PC-3 (cell line): ENCODE measurements at regions not wholly inside any gene's neighbourhood (a gene's known extent, or its start where the extent isn't known, plus 50 kb on each side); places are given as distances from the start of the nearest gene placed in this dataset.

ENCODE experiments used
- ATAC-seq: fragments of 200-7000 bp; cut with Tn5 transposase; 2 replicates; pipeline ENCODE4 v1.9.1; 2020; ENCODE audit warnings: mild to moderate bottlenecking, moderate library complexity
- BruUV-seq: library from RNA; stranded (reverse); fragments of 400-500 nt; replicated peaks from 2 replicates; lab custom pipeline; 2021; lab: Mats Ljungman, UMichigan
- CTCF ChIA-PET: fragments of 300-600 bp; sonication (Branson Sonifier 250); formaldehyde crosslinking; loops from one replicate; lab custom pipeline; 2022; ENCODE audit warnings: antibody characterized with exemption; lab: Charles Lee
- POLR2A ChIA-PET: fragments of 300-600 bp; sonication (Branson Sonifier 250); formaldehyde crosslinking; loops from one replicate; lab custom pipeline; 2022; ENCODE audit warnings: antibody characterized with exemption; ENCODE audit not compliant: unreplicated experiment; lab: Charles Lee
- DNase-seq: peaks from one replicate; pipeline ENCODE4 v3.0.0-alpha.2; 2015
- H2AFZ ChIP-seq: fragments of 300-600 bp; sonication (generic); 2 replicates; pipeline ENCODE4 v1.6.0; 2016; ENCODE audit warnings: antibody characterized with exemption, low read length
- H3F3A ChIP-seq: fragments of 300-600 bp; sonication (generic); one replicate; pipeline ENCODE4 v1.6.0; 2017; ENCODE audit warnings: antibody characterized with exemption, low read length, control low read depth, mild to moderate bottlenecking; ENCODE audit not compliant: unreplicated experiment
- H3K27ac ChIP-seq: fragments of 300-600 bp; sonication (generic); 2 replicates; pipeline ENCODE4 v1.5.1; 2016; ENCODE audit warnings: mild to moderate bottlenecking, low read length
- H3K27me3 ChIP-seq: fragments of 300-600 bp; sonication (generic); 2 replicates; pipeline ENCODE4 v1.6.1; 2016; ENCODE audit warnings: low read length, mixed read lengths
- H3K36me3 ChIP-seq: fragments of 300-600 bp; sonication (generic); 2 replicates; pipeline ENCODE4 v1.6.1; 2016; ENCODE audit warnings: low read depth, mixed run types, low read length, mixed read lengths
- H3K4me1 ChIP-seq: fragments of 300-600 bp; sonication (generic); 2 replicates; pipeline ENCODE4 v1.5.1; 2016; ENCODE audit warnings: low read length; ENCODE audit not compliant: insufficient read depth
- H3K4me2 ChIP-seq: fragments of 300-600 bp; sonication (generic); 2 replicates; pipeline ENCODE4 v1.6.0; 2016; ENCODE audit warnings: low read length
- H3K4me3 ChIP-seq: fragments of 300-600 bp; sonication (generic); 2 replicates; pipeline ENCODE4 v1.5.1; 2016; ENCODE audit warnings: mild to moderate bottlenecking, low read length, mixed read lengths
- H3K79me2 ChIP-seq: fragments of 300-600 bp; sonication (generic); 2 replicates; pipeline ENCODE4 v1.6.1; 2017; ENCODE audit warnings: low read length, mixed read lengths
- H3K9ac ChIP-seq: fragments of 300-600 bp; sonication (generic); 2 replicates; pipeline ENCODE4 v1.6.0; 2016; ENCODE audit warnings: mild to moderate bottlenecking, low read length
- H3K9me2 ChIP-seq: fragments of 300-600 bp; sonication (generic); replicated peaks from 2 replicates; pipeline ENCODE4 v1.6.1; 2016; ENCODE audit warnings: mixed run types, low read length, mixed read lengths
- H3K9me3 ChIP-seq: fragments of 300-600 bp; sonication (generic); 2 replicates; pipeline ENCODE4 v1.6.1; 2016; ENCODE audit warnings: low read length, mixed read lengths
- H4K20me1 ChIP-seq: fragments of 300-600 bp; sonication (generic); 2 replicates; pipeline ENCODE4 v1.6.1; 2016; ENCODE audit warnings: low read length, mixed read lengths
- CTCF ChIP-seq: fragments of 300-600 bp; sonication (generic); conservative IDR thresholded peaks from 2 replicates; pipeline ENCODE4 v1.5.1; 2017; ENCODE audit warnings: antibody characterized with exemption, low read depth, mild to moderate bottlenecking, low read length
- EZH2 ChIP-seq: fragments of 300-600 bp; sonication (generic); IDR thresholded peaks from one replicate; pipeline ENCODE4 v1.6.1; 2017; ENCODE audit warnings: antibody characterized with exemption, mild to moderate bottlenecking, low read length; ENCODE audit not compliant: unreplicated experiment
- EZH2phosphoT487 ChIP-seq: fragments of 300-600 bp; sonication (generic); IDR thresholded peaks from 2 replicates; pipeline ENCODE4 v1.6.1; 2018; ENCODE audit warnings: mild to moderate bottlenecking, antibody characterized with exemption, low read length, borderline replicate concordance
- intact Hi-C: fragments of 100-400 bp; cut with micrococcal nuclease; formaldehyde crosslinking; loops from 2 replicates; pipeline ENCODE4 v1.9.0; 2023

- intact Hi-C loops, result no loop called here
- Histone ChIP-seq H3K9me3 (no peaks in the 10 kb centered on the region), H3K79me2 (no peaks in the 10 kb centered on the region), H3K9me2 (no peaks in the 10 kb centered on the region), H3K4me3 (no peak overlapping the region), H2AFZ (no peak overlapping the region), H4K20me1 (no peaks in the 10 kb centered on the region), H3K27ac (no peak overlapping the region), H3K4me2 (no peak overlapping the region), H3K4me1 (no peaks in the 10 kb centered on the region), H3K36me3 (no peaks in the 10 kb centered on the region), H3K27me3 (peaks cover 46% of the 10 kb centered on the region), H3F3A (no peaks in the 10 kb centered on the region), H3K9ac (no peak overlapping the region)
- ATAC-seq, result no peak
- TF ChIP-seq EZH2, result no peak
- no peak for TF ChIP-seq CTCF
- TF ChIP-seq EZH2phosphoT487, result no peak
- no peak for DNase-seq
- no TSS peak for BruUV-seq
- ChIA-PET POLR2A (no interaction called here), CTCF (no interaction called here)
These were observed 190.3 kb upstream of the SLC24A3 start for GRCh38 chr20:19022118-19022575.

GRCh38 chr20:19022791-19023448, 189.5 kb upstream of the SLC24A3 start:
- H3K4me1 ChIP-seq, result no peaks in the 10 kb centered on the region
- H3K4me3 ChIP-seq, result no peak overlapping the region
- CTCF ChIA-PET, result no interaction called here
- peaks cover 43% of the 10 kb centered on the region for H3K27me3 ChIP-seq
- no peaks in the 10 kb centered on the region for H3F3A ChIP-seq
- H3K79me2 ChIP-seq, result no peaks in the 10 kb centered on the region
- H3K9me3 ChIP-seq, result no peaks in the 10 kb centered on the region
- TF ChIP-seq EZH2 (no peak), CTCF (no peak), EZH2phosphoT487 (no peak)
- no peaks in the 10 kb centered on the region for H3K36me3 ChIP-seq
- POLR2A ChIA-PET, result no interaction called here
- ATAC-seq, result no peak
- no peak overlapping the region for H3K4me2 ChIP-seq
- BruUV-seq, result no TSS peak
- no peaks in the 10 kb centered on the region for H3K9me2 ChIP-seq
- H3K27ac ChIP-seq, result no peak overlapping the region
- DNase-seq, result no peak
- intact Hi-C loops, result no loop called here
- H3K9ac ChIP-seq, result no peak overlapping the region
- no peaks in the 10 kb centered on the region for H4K20me1 ChIP-seq
- H2AFZ ChIP-seq, result no peak overlapping the region

- DNase-seq, result no peak
- POLR2A ChIA-PET, result no interaction called here
- ATAC-seq, result no peak
These were observed 188.0 kb upstream of the SLC24A3 start for GRCh38 chr20:19024296-19025035.

More at GRCh38 chr20:19024296-19025035, 188.0 kb upstream of the SLC24A3 start:
- no peak overlapping the region for H3K27ac ChIP-seq
- H3K79me2 ChIP-seq, result no peaks in the 10 kb centered on the region
- no peak overlapping the region for H3K4me3 ChIP-seq
- no peaks in the 10 kb centered on the region for H3K4me1 ChIP-seq
- H3K9me2 ChIP-seq, result no peaks in the 10 kb centered on the region
- intact Hi-C loops, result no loop called here
- no peaks in the 10 kb centered on the region for H4K20me1 ChIP-seq
- TF ChIP-seq EZH2phosphoT487, result no peak
- TF ChIP-seq EZH2, result no peak
- no peak for TF ChIP-seq CTCF
- BruUV-seq, result no TSS peak
- no peaks in the 10 kb centered on the region for H3F3A ChIP-seq
- H3K9ac ChIP-seq, result no peak overlapping the region
- no peak overlapping the region for H2AFZ ChIP-seq
- no peak overlapping the region for H3K4me2 ChIP-seq
- H3K36me3 ChIP-seq, result no peaks in the 10 kb centered on the region
- CTCF ChIA-PET, result no interaction called here
- H3K9me3 ChIP-seq, result no peaks in the 10 kb centered on the region
- H3K27me3 ChIP-seq, result peaks cover 41% of the 10 kb centered on the region
